Vagina (tissue), 2 donors: ENCODE measurements at regions not wholly inside any gene's neighbourhood (a gene's known extent, or its start where the extent isn't known, plus 50 kb on each side); places are given as distances from the start of the nearest gene placed in this dataset.

ENCODE experiments used
- CTCF ChIP-seq, 3 experiments: fragments of 450-650 bp in 2 of 3; fragments of 200-600 bp in 1 of 3; sonication (generic) in 1 of 3; IDR thresholded peaks; one replicate each; pipeline ENCODE4 v1.5.1; 2017 to 2019; ENCODE audit warnings: antibody characterized with exemption in 3 of 3, mild to moderate bottlenecking in 2 of 3, moderate library complexity in 2 of 3
- POLR2A ChIP-seq, 2 donors: fragments of 450-650 bp; IDR thresholded peaks; one replicate each; pipeline ENCODE4 v1.6.1; 2017; ENCODE audit warnings: antibody characterized with exemption in 2 of 2, mild to moderate bottlenecking in 2 of 2, moderate library complexity in 2 of 2

- TF ChIP-seq POLR2A (IDR thresholded peaks at IDR 0.05) (no peak), CTCF (IDR thresholded peaks at IDR 0.05) (no peak)
These were observed 159.8 kb downstream of the SPATA31D1 start for GRCh38 chr9:82148426-82148810.
